DND-41 (cell line): ENCODE measurements at regions not wholly inside any gene's neighbourhood (a gene's known extent, or its start where the extent isn't known, plus 50 kb on each side); places are given as distances from the start of the nearest gene placed in this dataset.

Experiments used
- CTCF ChIP-seq: IDR thresholded peaks from 2 replicates; pipeline ENCODE4 v1.5.1; 2012; ENCODE audit warnings: borderline replicate concordance, low read length, moderate library complexity, mild to moderate bottlenecking; ENCODE audit not compliant: poor library complexity, severe bottlenecking; ENCODE audit errors: extremely low read depth
- EZH2 ChIP-seq: IDR thresholded peaks from 3 replicates; pipeline ENCODE4 v1.6.1; 2012; ENCODE audit warnings: borderline replicate concordance, low read depth, mild to moderate bottlenecking, moderate library complexity, low read length, inconsistent platforms; ENCODE audit not compliant: severe bottlenecking

GRCh38 chr3:16119887-16120286 lies 54.6 kb upstream of the GALNT15 start:
- TF ChIP-seq CTCF (no peak), EZH2 (no peak)
